Stimulated activated CD8-positive, alpha-beta memory T cell treated with anti-CD3 and anti-CD28 coated beads, Interleukin-4, amount 100 ng/mL, for 24 hours (primary cell): ENCODE measurements at regions not wholly inside any gene's neighbourhood (a gene's known extent, or its start where the extent isn't known, plus 50 kb on each side); places are given as distances from the start of the nearest gene placed in this dataset.

Source experiments
- DNase-seq: peaks from one replicate; pipeline ENCODE4 v3.0.0-alpha.2; 2020; ENCODE audit warnings: low read depth

- no peak for DNase-seq
Measured at GRCh38 chr3:193754719-193755118, 161.7 kb downstream of the OPA1 start.

- no peak for DNase-seq
Measured at GRCh38 chr3:193756536-193756935, 163.5 kb downstream of the OPA1 start.

- DNase-seq: no peak
Measured at GRCh38 chr3:193757457-193757856, 164.4 kb downstream of the OPA1 start.

- DNase-seq: no peak
Measured at GRCh38 chr3:193761969-193762368, 169.0 kb downstream of the OPA1 start.

- DNase-seq: no peak
Measured at GRCh38 chr3:193762657-193763056, 169.6 kb downstream of the OPA1 start.

- DNase-seq: no peak
Measured at GRCh38 chr3:193764959-193765358, 172.0 kb downstream of the OPA1 start.

GRCh38 chr3:193767353-193768069 is 174.5 kb downstream of the OPA1 start:
- DNase-seq: no peak

- DNase-seq: no peak
Measured at GRCh38 chr3:193768070-193768394, 175.0 kb downstream of the OPA1 start.

GRCh38 chr3:193769437-193769836 is 176.4 kb downstream of the OPA1 start:
- no peak for DNase-seq

- DNase-seq: no peak
Measured at GRCh38 chr3:193771011-193771652, 178.1 kb downstream of the OPA1 start.

GRCh38 chr3:193771653-193772421 is 178.8 kb downstream of the OPA1 start:
- no peak for DNase-seq

- DNase-seq: no peak
Measured at GRCh38 chr3:193772422-193772763, 179.4 kb downstream of the OPA1 start.

- DNase-seq: no peak
Measured at GRCh38 chr3:193773266-193774220, 180.5 kb downstream of the OPA1 start.

- DNase-seq: no peak
Measured at GRCh38 chr3:193774272-193774915, 181.4 kb downstream of the OPA1 start.

GRCh38 chr3:193774916-193775285 is 181.9 kb downstream of the OPA1 start:
- no peak for DNase-seq

- no peak for DNase-seq
Measured at GRCh38 chr3:193775421-193776077, 182.5 kb downstream of the OPA1 start.

- DNase-seq: no peak
Measured at GRCh38 chr3:193776626-193777358, 183.8 kb downstream of the OPA1 start.

- no peak for DNase-seq
Measured at GRCh38 chr3:193777524-193777923, 184.5 kb downstream of the OPA1 start.

GRCh38 chr3:193778676-193779075 is 185.7 kb downstream of the OPA1 start:
- DNase-seq: no peak

GRCh38 chr3:193779933-193780332 is 186.9 kb downstream of the OPA1 start:
- DNase-seq: no peak

GRCh38 chr3:193780397-193780796 is 187.4 kb downstream of the OPA1 start:
- DNase-seq: no peak
